Mammary epithelial cell (primary cell): ENCODE measurements at regions not wholly inside any gene's neighbourhood (a gene's known extent, or its start where the extent isn't known, plus 50 kb on each side); places are given as distances from the start of the nearest gene placed in this dataset.

Source experiments
- EZH2 ChIP-seq: IDR thresholded peaks from 2 replicates; pipeline ENCODE4 v1.6.1; 2012; ENCODE audit warnings: low read length, inconsistent platforms, borderline replicate concordance
- TF ChIP-seq, protein P1 (sequence below), 2 donors: IDR thresholded peaks in 1 of 2; conservative IDR thresholded peaks in 1 of 2; 2 replicates each; pipeline ENCODE4 v1.5.1; 2011 to 2012; ENCODE audit warnings: inconsistent platforms in 2 of 2, low read length in 2 of 2, mild to moderate bottlenecking in 2 of 2, control low read depth in 1 of 2, low read depth in 1 of 2; ENCODE audit not compliant: insufficient read depth in 1 of 2; ENCODE audit errors: extremely low read depth in 1 of 2

DNA sequence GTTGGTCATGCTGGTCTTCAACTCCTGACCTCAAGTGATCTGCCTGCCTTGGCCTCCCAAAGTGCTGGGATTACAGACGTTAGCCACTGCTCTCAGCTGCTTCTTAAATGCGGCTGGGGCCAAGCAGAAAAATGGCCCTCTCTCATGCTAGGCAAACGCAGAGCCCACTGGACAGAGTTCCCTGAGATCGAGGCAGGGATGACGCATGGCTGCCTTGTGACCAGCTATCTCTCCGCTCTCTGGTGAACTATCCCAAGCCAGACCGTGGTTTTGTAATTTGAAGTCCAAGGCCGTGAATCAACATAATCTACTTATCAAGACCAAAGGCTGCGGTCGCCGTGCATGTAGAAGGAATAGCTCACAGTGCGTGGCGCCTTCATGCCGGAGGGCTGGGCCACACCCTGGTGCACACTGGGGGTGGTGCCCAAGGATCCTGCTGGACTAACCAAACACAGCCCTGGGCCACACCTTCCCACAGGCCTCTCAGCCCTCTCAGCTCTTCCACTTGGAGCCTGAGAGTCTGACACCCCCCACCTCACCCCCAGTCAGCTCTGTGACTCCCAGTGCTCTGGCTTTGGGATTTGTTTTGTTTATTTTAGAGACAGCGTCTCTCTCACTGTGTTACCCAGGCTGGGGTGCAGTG lies 88.1 kb upstream of the CUX1 start:
- TF ChIP-seq, protein P1, sequence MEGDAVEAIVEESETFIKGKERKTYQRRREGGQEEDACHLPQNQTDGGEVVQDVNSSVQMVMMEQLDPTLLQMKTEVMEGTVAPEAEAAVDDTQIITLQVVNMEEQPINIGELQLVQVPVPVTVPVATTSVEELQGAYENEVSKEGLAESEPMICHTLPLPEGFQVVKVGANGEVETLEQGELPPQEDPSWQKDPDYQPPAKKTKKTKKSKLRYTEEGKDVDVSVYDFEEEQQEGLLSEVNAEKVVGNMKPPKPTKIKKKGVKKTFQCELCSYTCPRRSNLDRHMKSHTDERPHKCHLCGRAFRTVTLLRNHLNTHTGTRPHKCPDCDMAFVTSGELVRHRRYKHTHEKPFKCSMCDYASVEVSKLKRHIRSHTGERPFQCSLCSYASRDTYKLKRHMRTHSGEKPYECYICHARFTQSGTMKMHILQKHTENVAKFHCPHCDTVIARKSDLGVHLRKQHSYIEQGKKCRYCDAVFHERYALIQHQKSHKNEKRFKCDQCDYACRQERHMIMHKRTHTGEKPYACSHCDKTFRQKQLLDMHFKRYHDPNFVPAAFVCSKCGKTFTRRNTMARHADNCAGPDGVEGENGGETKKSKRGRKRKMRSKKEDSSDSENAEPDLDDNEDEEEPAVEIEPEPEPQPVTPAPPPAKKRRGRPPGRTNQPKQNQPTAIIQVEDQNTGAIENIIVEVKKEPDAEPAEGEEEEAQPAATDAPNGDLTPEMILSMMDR (conservative IDR thresholded peaks at IDR 0.05 in 1 of 2, IDR thresholded peaks at IDR 0.05 in 1 of 2; ENCODE audit: extremely low read depth in 1 of 2, insufficient read depth in 1 of 2, low read depth in 1 of 2, low read length in 2 of 2), result no peak
- no peak for TF ChIP-seq EZH2
